ENCODE measurements at regions not wholly inside any gene's neighbourhood (a gene's known extent, or its start where the extent isn't known, plus 50 kb on each side); places are given as distances from the start of the nearest gene placed in this dataset.

DNA sequence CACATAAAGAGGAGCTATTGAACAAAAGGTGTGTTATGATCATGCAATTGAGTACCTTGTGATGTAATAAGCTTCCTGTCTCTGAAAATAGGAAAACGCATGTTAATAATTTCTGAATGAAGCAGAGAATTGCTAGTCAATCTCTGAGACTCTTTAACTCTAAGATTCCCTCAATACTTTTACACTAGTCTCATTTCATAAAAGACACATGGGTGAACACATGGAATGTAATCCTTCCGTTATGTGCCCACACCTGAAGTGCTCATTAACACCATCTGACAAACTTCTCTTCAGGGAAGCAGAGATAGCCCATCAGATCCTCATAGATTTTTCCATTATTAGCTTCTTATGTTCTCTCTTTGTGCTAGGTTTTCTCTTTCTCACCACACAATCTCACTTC, 182.4 kb downstream of the TLR4 start:
- no peak for TF ChIP-seq SIN3A (IDR thresholded peaks at IDR 0.05; ENCODE audit: borderline replicate concordance, insufficient read depth, low read length)
- TF ChIP-seq POLR2AphosphoS5 (IDR thresholded peaks at IDR 0.05; ENCODE audit: low read depth, low read length), result no peak
- no peak for TF ChIP-seq FOXP2 (optimal IDR thresholded peaks at IDR 0.05; ENCODE audit: borderline replicate concordance, extremely low read depth, extremely low read length, insufficient read depth)
- TF ChIP-seq, protein P1, sequence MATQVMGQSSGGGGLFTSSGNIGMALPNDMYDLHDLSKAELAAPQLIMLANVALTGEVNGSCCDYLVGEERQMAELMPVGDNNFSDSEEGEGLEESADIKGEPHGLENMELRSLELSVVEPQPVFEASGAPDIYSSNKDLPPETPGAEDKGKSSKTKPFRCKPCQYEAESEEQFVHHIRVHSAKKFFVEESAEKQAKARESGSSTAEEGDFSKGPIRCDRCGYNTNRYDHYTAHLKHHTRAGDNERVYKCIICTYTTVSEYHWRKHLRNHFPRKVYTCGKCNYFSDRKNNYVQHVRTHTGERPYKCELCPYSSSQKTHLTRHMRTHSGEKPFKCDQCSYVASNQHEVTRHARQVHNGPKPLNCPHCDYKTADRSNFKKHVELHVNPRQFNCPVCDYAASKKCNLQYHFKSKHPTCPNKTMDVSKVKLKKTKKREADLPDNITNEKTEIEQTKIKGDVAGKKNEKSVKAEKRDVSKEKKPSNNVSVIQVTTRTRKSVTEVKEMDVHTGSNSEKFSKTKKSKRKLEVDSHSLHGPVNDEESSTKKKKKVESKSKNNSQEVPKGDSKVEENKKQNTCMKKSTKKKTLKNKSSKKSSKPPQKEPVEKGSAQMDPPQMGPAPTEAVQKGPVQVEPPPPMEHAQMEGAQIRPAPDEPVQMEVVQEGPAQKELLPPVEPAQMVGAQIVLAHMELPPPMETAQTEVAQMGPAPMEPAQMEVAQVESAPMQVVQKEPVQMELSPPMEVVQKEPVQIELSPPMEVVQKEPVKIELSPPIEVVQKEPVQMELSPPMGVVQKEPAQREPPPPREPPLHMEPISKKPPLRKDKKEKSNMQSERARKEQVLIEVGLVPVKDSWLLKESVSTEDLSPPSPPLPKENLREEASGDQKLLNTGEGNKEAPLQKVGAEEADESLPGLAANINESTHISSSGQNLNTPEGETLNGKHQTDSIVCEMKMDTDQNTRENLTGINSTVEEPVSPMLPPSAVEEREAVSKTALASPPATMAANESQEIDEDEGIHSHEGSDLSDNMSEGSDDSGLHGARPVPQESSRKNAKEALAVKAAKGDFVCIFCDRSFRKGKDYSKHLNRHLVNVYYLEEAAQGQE (IDR thresholded peaks at IDR 0.05; ENCODE audit: insufficient read depth in 1 of 2, low read depth in 2 of 2, low read length in 2 of 2), result no peak
- no peak for TF ChIP-seq TAF1 (IDR thresholded peaks at IDR 0.05; ENCODE audit: borderline replicate concordance, insufficient read depth, low read length)

DNA sequence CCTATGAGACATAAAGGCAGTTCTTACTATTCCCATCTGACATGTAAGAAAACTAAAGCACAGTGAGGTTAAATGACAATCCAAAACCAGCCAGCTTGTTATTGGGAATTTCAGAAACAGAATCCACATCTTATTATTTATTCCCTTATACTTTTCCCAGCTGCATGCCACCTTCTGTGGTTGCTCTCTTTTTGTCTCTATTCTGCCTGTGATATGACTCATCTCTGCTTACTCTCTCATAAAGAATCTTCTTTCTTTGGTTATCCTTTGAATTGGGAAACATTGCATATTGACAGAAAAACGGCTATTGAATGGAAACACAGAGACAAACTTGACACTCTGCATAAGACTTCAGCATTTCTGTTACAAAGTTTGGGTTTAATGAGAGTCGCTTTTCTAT, 183.2 kb downstream of the TLR4 start:
- TF ChIP-seq TAF1 (IDR thresholded peaks at IDR 0.05; ENCODE audit: borderline replicate concordance, insufficient read depth, low read length) (no peak), SIN3A (IDR thresholded peaks at IDR 0.05; ENCODE audit: borderline replicate concordance, insufficient read depth, low read length) (no peak), FOXP2 (optimal IDR thresholded peaks at IDR 0.05; ENCODE audit: borderline replicate concordance, extremely low read depth, extremely low read length, insufficient read depth) (no peak), POLR2AphosphoS5 (IDR thresholded peaks at IDR 0.05; ENCODE audit: low read depth, low read length) (no peak)
- TF ChIP-seq, protein P1 (IDR thresholded peaks at IDR 0.05; ENCODE audit: insufficient read depth in 1 of 2, low read depth in 2 of 2, low read length in 2 of 2), result no peak

DNA sequence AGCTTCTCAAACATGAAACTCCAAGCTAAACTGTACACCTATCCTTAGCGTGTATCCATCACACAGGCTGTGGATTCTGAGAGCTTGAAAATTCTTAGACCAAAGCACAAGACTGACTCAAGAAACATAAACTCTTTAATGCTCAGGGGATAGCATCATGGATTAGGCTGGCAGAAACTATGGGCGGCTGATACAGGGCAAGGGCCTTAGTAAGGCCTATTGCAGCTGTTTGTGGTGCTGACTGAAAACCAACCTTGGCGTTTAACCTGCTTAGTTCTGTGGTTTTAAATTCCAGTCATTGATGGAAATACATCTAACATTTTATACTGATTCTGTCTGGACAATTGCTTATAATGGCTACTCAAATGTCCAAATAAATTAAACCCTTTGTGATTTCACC, 183.7 kb downstream of the TLR4 start:
- TF ChIP-seq SIN3A (IDR thresholded peaks at IDR 0.05; ENCODE audit: borderline replicate concordance, insufficient read depth, low read length), result no peak
- TF ChIP-seq TAF1 (IDR thresholded peaks at IDR 0.05; ENCODE audit: borderline replicate concordance, insufficient read depth, low read length), result no peak
- TF ChIP-seq POLR2AphosphoS5 (IDR thresholded peaks at IDR 0.05; ENCODE audit: low read depth, low read length), result no peak
- no peak for TF ChIP-seq FOXP2 (optimal IDR thresholded peaks at IDR 0.05; ENCODE audit: borderline replicate concordance, extremely low read depth, extremely low read length, insufficient read depth)
- TF ChIP-seq, protein P1 (IDR thresholded peaks at IDR 0.05; ENCODE audit: insufficient read depth in 1 of 2, low read depth in 2 of 2, low read length in 2 of 2), result no peak

DNA sequence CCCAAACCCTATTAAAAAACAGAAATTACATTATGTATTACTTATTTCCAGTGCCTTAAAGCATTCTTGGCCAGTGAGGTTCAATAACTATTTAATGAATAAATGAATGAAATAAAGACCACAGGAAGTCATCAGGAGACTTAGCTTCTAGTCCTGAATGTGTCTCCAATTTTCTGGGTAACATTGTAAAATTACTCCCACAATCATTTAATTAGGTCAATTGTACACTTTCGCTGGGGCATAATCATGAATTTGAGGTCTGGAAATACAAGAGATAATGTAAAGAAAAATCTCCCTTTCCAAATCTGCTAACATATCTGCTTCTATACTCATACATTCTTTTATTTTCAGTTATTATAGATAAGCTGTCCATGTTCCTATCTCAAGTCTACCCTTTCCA, 199.2 kb downstream of the TLR4 start:
- TF ChIP-seq FOXP2 (optimal IDR thresholded peaks at IDR 0.05; ENCODE audit: borderline replicate concordance, extremely low read depth, extremely low read length, insufficient read depth) (no peak), SIN3A (IDR thresholded peaks at IDR 0.05; ENCODE audit: borderline replicate concordance, insufficient read depth, low read length) (no peak), POLR2AphosphoS5 (IDR thresholded peaks at IDR 0.05; ENCODE audit: low read depth, low read length) (no peak), TAF1 (IDR thresholded peaks at IDR 0.05; ENCODE audit: borderline replicate concordance, insufficient read depth, low read length) (no peak)
- TF ChIP-seq, protein P1 (IDR thresholded peaks at IDR 0.05; ENCODE audit: insufficient read depth in 1 of 2, low read depth in 2 of 2, low read length in 2 of 2), result no peak

DNA sequence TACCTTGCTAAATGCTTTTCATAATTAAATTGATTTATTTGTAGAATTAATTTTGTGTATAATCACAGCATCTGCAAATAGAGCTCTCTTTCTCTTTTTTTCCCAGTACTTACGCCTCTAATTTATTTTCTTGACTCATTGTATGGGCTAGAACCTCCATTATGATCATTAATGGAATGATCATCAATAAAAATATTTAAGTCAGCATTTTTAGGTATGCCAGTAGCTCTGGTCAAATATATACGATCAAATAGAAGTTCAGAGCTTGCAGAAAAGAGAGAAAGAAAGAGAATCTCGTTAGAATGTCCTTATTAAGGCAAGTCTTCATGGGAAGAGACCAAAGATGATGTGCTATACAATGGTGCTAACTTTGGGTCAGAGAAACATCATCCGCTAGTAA, 202.6 kb downstream of the TLR4 start:
- TF ChIP-seq SIN3A (IDR thresholded peaks at IDR 0.05; ENCODE audit: borderline replicate concordance, insufficient read depth, low read length), result no peak
- TF ChIP-seq, protein P1 (IDR thresholded peaks at IDR 0.05; ENCODE audit: insufficient read depth in 1 of 2, low read depth in 2 of 2, low read length in 2 of 2), result no peak
- no peak for TF ChIP-seq FOXP2 (optimal IDR thresholded peaks at IDR 0.05; ENCODE audit: borderline replicate concordance, extremely low read depth, extremely low read length, insufficient read depth)
